Suppressor macrophage (primary cell): ENCODE measurements at regions not wholly inside any gene's neighbourhood (a gene's known extent, or its start where the extent isn't known, plus 50 kb on each side); places are given as distances from the start of the nearest gene placed in this dataset.
"Not testable (repeated sequence)": the region's sequence is repeated elsewhere in the genome, so short reads cannot be mapped to it uniquely, and the experiment has no call there.

Experiments used
- DNase-seq, 4 experiments: peaks; one replicate each; pipeline ENCODE4 v3.0.0-alpha.2; 2020 to 2022

GRCh38 chr5:34449639-34450038 lies 206.5 kb upstream of the RAI14 start:
- no peak for DNase-seq

- DNase-seq: no peak
Observed at GRCh38 chr5:34450338-34450737, 205.8 kb upstream of the RAI14 start.

DNA sequence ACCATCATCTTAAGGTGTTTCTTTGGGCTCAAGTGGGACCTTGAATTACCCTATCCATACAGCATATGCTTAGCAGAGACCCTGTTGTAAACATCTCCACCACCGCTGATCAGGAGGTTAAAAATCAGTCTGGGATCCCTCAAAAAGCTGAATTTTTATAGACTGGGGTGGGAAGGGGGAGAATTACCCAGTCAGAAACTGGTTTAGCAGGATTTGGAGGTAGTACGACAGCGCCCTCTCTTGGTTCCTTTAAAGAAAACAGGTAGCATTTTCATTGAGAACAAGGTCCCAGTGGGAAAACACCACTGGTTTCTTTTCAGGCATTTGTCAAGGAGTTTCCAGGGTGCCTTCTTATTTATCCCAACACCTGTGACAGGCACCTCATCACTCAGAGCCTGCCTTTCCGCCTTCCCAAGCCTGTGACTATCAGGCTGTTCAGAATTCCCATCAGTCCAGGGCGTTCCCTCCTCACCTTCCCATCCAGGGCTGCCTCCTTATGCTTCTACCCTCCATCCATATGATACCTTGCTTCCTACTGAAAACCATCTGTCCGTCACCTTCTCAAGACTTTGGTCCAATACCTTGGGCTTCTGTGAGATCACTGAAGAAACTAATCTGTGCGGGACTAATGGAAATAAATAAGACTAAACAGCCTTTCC lies 203.8 kb upstream of the RAI14 start:
- no peak for DNase-seq

DNA sequence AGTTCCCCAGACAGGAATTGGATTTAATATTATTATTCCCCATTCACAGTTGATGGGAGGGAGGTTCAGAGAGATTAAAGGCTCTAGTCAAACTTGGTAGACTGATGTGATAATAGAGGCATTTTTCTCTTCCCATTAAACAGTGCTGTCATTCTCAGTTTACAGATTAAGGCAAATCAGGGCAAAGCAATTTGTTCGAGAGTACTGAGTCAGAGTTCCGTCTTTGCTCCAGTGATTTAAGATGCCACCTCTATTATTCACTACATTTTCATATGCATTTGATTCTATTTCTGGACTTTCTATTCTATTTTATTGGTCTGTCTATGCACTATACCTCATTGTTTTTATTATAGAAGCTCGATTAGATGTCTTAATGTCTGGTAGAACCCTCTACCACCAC lies 201.0 kb upstream of the RAI14 start:
- DNase-seq: no peak

DNA sequence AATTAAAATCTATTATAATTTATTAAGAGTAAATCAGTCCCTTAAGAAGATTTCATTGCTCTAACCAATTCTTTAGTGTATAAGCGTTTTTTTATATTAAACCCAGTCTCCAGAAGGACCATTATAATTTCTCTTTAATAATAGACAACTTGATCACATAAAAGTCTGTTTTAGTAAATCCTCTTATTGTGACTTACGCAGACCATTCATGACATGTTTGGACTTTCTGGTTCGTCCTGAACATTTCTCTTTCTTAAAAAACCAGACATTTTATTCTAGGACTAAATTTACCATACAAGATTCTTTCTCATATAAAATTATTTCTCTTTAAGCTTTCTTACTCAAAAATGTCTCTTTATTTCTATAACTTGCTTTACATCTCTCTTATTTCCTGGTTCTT lies 196.2 kb upstream of the RAI14 start:
- no peak for DNase-seq

DNA sequence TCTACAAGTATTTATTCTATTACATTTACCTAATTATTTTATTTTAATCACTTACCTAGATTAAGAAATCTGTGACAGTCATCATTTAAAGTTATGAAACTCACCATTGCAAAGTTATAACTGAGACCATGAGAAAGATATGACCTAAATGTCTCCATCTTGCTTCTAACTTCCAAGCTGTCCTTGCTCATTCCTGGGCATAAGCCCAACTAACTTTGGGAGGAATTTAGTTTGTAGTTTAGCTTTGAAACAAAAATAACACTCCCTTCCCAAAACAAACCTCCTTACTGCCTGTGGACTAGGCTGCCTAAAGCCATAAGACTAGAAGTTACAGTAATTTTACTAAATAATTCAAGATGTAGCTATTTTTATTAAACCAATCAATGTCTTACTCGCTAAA lies 195.6 kb upstream of the RAI14 start:
- DNase-seq: no peak

GRCh38 chr5:34464829-34465228 lies 191.3 kb upstream of the RAI14 start:
- DNase-seq: no peak

GRCh38 chr5:34465301-34465700 lies 190.8 kb upstream of the RAI14 start:
- peak; percentile 29 to 73 (median 50) for DNase-seq

DNA sequence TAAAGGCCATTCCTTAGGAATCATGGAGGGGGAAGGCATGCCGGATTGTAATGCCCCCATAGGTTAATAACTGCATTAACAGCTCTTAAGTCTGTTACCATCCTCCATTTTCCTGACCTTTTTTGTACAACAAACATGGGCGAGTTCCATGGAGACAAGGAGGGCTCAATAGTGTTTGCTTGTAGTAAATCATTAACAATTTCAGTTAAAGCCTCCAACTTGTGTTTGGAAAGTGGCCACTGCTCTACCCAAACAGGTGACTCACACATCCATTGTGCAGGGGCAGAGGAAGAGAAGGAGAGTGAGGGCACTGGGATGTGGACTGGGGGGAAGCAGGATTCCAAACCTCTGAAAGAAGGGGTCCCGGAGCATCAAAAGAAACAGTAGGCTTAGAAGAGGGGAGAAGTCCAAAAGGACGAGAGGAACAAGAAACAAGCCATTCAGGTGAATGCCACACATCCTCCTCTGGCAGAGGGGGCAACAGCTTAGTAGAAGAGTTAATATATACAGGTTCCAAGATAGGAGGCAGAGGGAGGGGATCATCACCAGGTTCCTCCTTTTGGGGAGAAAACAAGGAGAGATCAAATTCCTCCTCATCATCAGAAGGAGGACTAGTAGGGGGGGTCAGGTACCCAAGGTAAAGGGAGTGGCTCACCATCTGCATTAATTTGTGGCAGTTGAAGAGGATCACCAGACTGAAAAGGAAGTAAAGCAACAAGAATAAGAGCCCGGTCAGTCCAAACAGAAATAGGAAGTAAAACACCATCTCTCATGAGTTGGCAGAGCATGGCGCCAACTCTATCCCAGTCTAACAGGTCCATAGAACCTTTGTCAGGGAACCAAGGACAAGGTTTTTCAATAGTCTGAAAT lies 189.4 kb upstream of the RAI14 start:
- DNase-seq: peak in 2 of 4 experiments; percentile 16 to 19

DNA sequence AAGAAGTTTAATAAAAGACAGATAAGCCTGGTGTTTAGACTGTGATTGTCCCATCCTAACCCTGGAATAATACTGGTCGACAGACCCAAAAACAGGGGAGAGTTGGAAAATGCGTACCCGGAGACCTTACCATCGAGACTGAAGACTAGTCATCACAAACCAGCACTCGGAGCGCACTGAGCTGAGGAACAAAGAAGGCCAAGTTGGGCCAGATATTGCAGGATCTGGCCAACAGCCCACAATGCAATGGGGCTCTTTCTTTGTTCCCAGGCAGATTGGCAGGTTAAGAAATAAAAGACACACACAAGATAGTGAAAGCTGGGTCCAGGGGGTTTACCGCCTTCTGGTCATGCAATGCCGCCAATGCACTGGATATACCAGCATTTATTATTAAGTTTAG lies 188.7 kb upstream of the RAI14 start:
- no peak for DNase-seq

- DNase-seq: not testable (repeated sequence)
Observed at GRCh38 chr5:34467984-34468383, 188.1 kb upstream of the RAI14 start.

DNA sequence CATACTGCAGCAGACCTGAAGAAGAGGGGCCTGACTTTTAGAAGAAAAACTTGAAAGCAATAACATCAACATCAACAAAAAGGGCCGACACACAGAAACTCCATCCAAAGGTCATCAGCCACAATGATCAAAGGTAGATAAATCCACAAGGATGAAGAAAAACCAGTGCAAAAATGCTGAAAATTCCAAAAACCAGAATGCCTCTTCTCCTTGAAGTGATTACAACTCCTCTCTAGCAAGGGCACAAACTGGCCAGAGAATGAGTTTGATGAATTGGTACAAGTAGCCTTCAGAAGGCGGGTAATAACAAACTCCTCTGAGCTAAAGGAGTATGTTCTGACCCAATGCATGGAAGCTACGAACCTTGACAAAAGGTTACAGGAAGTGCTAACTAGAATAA lies 186.2 kb upstream of the RAI14 start:
- no peak for DNase-seq

DNA sequence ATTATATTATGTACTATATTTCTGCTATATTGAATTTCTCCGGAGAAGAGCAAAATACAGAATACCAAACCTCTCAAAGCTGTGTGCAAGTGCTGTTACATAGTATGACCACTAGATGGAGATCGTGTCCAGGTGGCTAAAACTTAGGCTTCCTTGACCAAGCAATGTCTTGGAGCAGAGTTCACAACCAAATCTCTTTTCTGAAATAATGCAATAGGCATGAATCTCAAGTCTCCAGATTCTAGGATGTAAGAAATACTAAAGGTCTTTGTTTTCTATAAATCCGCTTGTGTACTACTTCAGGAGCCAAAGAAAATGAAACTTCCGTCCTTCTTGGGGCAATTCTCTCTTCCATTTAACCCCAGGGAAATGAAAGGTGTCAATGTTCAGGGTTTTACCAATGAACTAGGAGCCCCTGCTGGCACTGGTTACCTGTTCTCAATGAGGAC lies 181.5 kb upstream of the RAI14 start:
- DNase-seq: peak; percentile 45 to 71 (median 58)

DNA sequence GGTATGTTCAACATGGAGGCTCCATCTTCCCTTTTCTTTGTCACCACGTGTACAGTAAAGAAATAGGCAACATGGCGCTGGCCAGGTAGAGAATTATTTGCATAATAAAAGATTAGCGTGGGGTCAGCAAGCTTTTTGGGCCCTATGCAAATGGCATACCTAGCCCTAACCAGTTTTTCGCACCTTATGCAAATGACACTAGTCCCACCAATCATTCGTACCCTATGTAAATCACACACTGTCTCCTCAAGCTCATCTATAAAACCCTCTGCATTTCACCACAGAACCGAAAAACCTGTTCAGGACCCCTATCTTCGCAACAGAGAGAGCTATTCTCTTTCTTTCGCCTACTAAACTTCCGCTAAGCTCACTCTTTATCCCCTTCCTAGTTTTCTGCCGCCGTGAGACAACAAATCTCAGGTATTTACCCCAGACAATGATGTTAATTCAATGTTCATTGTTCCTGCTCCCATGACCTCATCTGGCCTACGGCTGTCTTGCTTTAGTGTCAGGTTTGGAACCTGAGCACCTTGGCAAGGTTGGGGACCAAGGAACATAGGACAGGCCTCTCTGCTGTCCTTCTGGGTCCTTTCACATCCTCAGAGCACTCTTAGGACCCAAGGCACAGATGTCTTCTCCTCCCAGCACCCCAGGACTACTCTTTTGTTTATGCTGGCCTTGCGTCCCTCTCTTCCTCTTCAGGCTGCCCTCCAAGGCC lies 180.7 kb upstream of the RAI14 start:
- no peak for DNase-seq

DNA sequence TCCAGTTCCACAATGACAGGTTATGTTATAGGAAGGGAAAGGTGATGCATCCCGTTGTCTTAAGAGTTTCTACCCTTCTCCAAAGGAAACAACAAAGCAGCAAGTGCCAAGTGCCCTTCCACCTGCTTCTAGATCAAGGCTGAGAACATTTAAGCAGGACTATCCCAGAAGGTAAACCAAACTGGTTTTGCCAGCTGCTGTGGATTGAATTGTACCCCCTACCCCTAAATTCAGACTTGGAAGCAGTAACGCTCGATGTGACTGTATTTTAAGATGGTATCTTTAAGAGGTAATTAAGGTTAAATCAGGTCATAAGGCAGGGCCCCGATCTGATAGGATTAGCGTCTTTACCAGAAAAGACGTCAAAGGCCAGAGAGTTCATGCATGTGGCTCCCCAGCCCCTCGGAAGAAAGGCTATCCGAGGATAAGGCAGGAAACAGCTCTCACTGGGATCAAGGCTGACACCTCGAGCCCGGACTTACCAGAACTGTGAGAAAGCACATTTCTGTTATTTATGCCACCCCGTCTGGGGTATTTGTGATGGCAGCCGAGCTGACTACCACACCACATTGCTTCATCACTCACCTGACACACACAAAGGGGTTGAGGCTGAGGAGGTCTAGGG lies 179.1 kb upstream of the RAI14 start:
- DNase-seq: no peak

GRCh38 chr5:34480810-34481528 lies 175.2 kb upstream of the RAI14 start:
- DNase-seq: no peak

DNA sequence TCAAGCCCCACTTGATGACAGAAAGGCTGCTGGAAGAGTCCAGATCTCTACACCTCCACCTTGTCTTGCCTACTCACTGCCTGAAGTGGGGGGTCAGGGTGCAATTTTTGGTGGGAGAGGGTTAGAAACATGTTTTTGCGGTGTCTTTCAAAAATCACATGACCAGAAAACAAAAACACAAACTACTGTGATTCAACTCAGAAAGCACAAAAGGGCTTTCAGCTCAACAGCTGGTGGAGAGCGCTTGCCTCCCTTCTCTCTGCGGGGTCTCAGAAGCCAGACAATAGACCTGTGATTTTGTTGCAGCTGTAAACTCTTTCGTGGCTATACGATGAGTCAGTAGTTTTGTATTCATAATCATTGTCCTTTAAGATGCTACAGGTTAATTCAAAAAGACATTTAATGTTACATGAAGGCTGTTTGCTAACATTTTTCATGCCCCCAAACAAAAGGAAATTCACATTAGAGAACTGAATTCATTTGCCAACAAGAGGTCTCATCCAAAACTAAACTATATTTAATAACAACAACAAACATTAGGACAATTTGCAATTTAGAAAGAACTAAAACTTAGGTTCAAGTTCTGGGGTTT lies 172.6 kb upstream of the RAI14 start:
- DNase-seq: no peak

GRCh38 chr5:34484216-34484920 lies 171.8 kb upstream of the RAI14 start:
- no peak for DNase-seq

DNA sequence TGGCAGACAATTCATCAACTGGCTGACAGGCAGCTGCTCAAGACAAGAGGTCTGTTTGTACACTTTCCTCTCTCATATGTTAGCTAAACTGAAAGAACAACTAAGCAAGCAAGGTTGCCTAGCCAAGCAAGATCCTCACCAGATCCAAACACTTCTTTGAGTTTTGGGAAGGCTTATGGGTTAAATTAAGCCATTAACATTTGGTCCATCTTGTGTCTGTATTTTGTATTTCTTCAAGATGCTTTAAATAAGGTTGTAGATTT lies 170.4 kb upstream of the RAI14 start:
- DNase-seq: no peak

DNA sequence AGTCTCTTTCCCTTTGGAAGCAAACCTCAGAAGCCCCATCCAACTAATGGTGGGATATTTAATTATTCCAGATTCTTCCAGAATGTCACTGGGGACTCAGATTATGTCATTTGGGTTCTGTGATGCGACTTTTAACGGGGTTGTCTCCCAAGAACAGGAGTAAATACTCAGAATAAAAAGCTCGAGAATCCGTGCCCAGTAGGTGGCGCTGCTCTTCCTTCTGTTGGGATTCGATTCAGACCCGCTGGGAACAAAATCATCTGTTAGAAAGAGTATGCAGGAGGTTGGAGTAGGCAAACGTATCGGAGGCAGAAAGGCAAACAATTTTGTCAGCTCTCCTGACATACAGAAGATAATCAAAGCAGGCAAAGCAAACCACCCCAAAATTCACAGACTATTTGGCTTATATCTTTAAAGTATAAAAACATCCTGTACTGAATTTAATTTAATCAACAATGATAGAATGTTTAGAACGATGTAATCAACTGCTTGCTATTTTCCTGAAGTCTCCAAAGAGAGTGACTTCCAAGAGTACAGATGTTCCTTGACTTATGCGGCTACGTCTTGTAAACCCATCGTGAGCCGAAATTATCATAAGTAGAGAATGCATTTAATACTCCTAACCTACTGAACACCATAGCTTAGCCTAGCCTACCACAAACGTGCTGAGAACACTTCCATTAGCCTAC lies 169.8 kb upstream of the RAI14 start:
- DNase-seq: peak; percentile 87 to 95 (median 93)

- no peak for DNase-seq
Observed at GRCh38 chr5:34486849-34487158, 169.3 kb upstream of the RAI14 start.
